Erythroblast (primary cell): ENCODE measurements at regions not wholly inside any gene's neighbourhood (a gene's known extent, or its start where the extent isn't known, plus 50 kb on each side); places are given as distances from the start of the nearest gene placed in this dataset.
"Not testable (repeated sequence)": the region's sequence is repeated elsewhere in the genome, so short reads cannot be mapped to it uniquely, and the experiment has no call there.

ENCODE experiments used
- GATA1 ChIP-seq: IDR thresholded peaks from 2 replicates; pipeline ENCODE4 v1.6.1; 2011; ENCODE audit warnings: low read depth, mild to moderate bottlenecking, control low read depth, low read length, moderate library complexity
- POLR2A ChIP-seq: IDR thresholded peaks from 2 replicates; pipeline ENCODE4 v1.6.1; 2011; ENCODE audit warnings: mild to moderate bottlenecking, low read length

- TF ChIP-seq POLR2A, GATA1: not testable (repeated sequence)
These were observed 146.7 kb downstream of the RASEF start for GRCh38 chr9:82916238-82916637.
